ENCODE measurements at regions not wholly inside any gene's neighbourhood (a gene's known extent, or its start where the extent isn't known, plus 50 kb on each side); places are given as distances from the start of the nearest gene placed in this dataset.

- H4K8ac ChIP-seq (replicated peaks; ENCODE audit: insufficient read length, low read depth, low read length): no peak overlapping the region
- H4K5ac ChIP-seq (ENCODE audit: insufficient read length, low read depth, low read length): no peak overlapping the region
- no peak for DNase-seq
- H3K56ac ChIP-seq (ENCODE audit: insufficient read length, low read depth, low read length): no peak overlapping the region
- no peaks in the 10 kb centered on the region for H3K9me3 ChIP-seq (ENCODE audit: control insufficient read depth, low read depth, low read length)
- no peaks in the 10 kb centered on the region for H3K23me2 ChIP-seq (ENCODE audit: insufficient read length, low read depth, low read length, poor library complexity, severe bottlenecking)
- H2BK15ac ChIP-seq (ENCODE audit: low read depth, low read length): no peak overlapping the region
- no peak overlapping the region for H2BK5ac ChIP-seq (ENCODE audit: insufficient read length, low read length)
- no peak overlapping the region for H3K14ac ChIP-seq (ENCODE audit: insufficient read depth, low read length)
- H2BK20ac ChIP-seq (ENCODE audit: low read depth, low read length, poor library complexity, severe bottlenecking): no peak overlapping the region
- Mint-ChIP-seq H3K36me3 (ENCODE audit: insufficient read depth in 1 of 3, low read depth in 3 of 3) (peaks cover 6 to 21% (median 16%) of the 10 kb centered on the region in 3 experiments), H3K27me3 (ENCODE audit: low read depth) (no peaks in the 10 kb centered on the region; the same call in 1 of the 2 replicates), H3K4me1 (peaks cover 0 to 3% of the 10 kb centered on the region in 2 experiments; a peak in 2 of 4 replicates), H3K4me3 (no peak overlapping the region), H3K9me3 (peaks cover 18 to 22% of the 10 kb centered on the region in 2 experiments), H3K27ac (no peak overlapping the region)
- no peak overlapping the region for H3K4me2 ChIP-seq (ENCODE audit: insufficient read depth, insufficient read length, low read length)
- H3K4me1 ChIP-seq (ENCODE audit: insufficient read depth, low read length): no peaks in the 10 kb centered on the region
- no peak overlapping the region for H3K23ac ChIP-seq (ENCODE audit: insufficient read length, low read depth, low read length)
- no peak overlapping the region for H3K27ac ChIP-seq (ENCODE audit: insufficient read length, low read depth, low read length)
- no peaks in the 10 kb centered on the region for H3K27me3 ChIP-seq (ENCODE audit: insufficient read depth, low read length)
- H3K4ac ChIP-seq (ENCODE audit: low read depth, low read length): no peak overlapping the region
- no peak overlapping the region for H3T11ph ChIP-seq (ENCODE audit: low read length)
- H4K20me1 ChIP-seq (ENCODE audit: control insufficient read depth, insufficient read depth, insufficient read length): no peaks in the 10 kb centered on the region
- no peak overlapping the region for H2AK5ac ChIP-seq (ENCODE audit: insufficient read length, low read length)
- H2BK120ac ChIP-seq (ENCODE audit: low read depth, low read length, poor library complexity, severe bottlenecking): no peak overlapping the region
- no peak overlapping the region for H3K9ac ChIP-seq (ENCODE audit: extremely low read depth, insufficient read length, low read length)
- no peaks in the 10 kb centered on the region for H3K79me2 ChIP-seq (ENCODE audit: insufficient read depth, low read length)
- no peak overlapping the region for H2BK12ac ChIP-seq (ENCODE audit: insufficient read length, low read depth, low read length)
- no peaks in the 10 kb centered on the region for H3K79me1 ChIP-seq (ENCODE audit: insufficient read depth, low read depth, low read length, poor library complexity, severe bottlenecking)
- H4K91ac ChIP-seq (ENCODE audit: insufficient read length, low read depth, low read length): no peak overlapping the region
- H2AFZ ChIP-seq (ENCODE audit: low read length): no peak overlapping the region
- no peak overlapping the region for H3K18ac ChIP-seq (ENCODE audit: insufficient read length, low read depth, low read length)
- TF ChIP-seq, protein P1, sequence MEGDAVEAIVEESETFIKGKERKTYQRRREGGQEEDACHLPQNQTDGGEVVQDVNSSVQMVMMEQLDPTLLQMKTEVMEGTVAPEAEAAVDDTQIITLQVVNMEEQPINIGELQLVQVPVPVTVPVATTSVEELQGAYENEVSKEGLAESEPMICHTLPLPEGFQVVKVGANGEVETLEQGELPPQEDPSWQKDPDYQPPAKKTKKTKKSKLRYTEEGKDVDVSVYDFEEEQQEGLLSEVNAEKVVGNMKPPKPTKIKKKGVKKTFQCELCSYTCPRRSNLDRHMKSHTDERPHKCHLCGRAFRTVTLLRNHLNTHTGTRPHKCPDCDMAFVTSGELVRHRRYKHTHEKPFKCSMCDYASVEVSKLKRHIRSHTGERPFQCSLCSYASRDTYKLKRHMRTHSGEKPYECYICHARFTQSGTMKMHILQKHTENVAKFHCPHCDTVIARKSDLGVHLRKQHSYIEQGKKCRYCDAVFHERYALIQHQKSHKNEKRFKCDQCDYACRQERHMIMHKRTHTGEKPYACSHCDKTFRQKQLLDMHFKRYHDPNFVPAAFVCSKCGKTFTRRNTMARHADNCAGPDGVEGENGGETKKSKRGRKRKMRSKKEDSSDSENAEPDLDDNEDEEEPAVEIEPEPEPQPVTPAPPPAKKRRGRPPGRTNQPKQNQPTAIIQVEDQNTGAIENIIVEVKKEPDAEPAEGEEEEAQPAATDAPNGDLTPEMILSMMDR (conservative IDR thresholded peaks at IDR 0.05): no peak
- no CpG with 5 or more reads among the region's 3 CpGs for WGBS (ENCODE audit: extremely low coverage, insufficient read length, low lambda C conversion rate)
Measured at GRCh38 chr5:105453216-105453807, 1890.7 kb upstream of the NUDT12 start.
